ENCODE measurements at regions not wholly inside any gene's neighbourhood (a gene's known extent, or its start where the extent isn't known, plus 50 kb on each side); places are given as distances from the start of the nearest gene placed in this dataset.

DNA sequence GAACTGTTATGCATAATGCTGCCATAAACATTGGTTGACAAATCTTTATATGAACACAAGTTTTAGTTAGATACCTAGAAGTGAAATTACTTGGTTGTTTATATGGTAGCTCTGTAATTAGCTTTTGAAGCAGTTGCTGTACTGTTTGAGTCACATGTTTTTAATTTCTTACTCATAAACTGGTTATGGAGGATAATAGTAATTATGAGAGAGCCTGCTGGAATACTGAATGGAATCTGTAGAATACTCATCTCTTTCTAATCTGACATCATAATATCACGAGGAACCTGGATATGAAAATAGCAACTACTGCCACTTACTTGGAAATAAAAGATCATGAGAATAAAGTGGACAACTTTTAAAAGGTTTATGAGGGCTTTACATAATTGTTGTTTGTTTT is 509.2 kb downstream of the CETN3 start:
- Histone ChIP-seq H3K9me3 (ENCODE audit: control insufficient read depth, insufficient read depth, low read depth, low read length) (peaks cover under 1% of the 10 kb centered on the region; the same call in 1 of the 2 replicates), H3K27ac (ENCODE audit: low read length) (no peak overlapping the region), H3K4me1 (ENCODE audit: control insufficient read depth, insufficient read depth, low read length) (no peaks in the 10 kb centered on the region), H3K27me3 (ENCODE audit: control insufficient read depth, insufficient read depth, low read length) (no peaks in the 10 kb centered on the region), H3K4me3 (ENCODE audit: low read depth in 2 of 2, low read length in 2 of 2) (no peak overlapping the region), H3K36me3 (ENCODE audit: control insufficient read depth, insufficient read depth, low read length) (no peaks in the 10 kb centered on the region)
- DNase-seq (ENCODE audit: low read depth, low spot score) (no peak), ATAC-seq (no peak)
- no TSS peak for BruUV-seq (replicated peaks)
- intact Hi-C loops (cut with micrococcal nuclease; ENCODE audit: unreplicated experiment) (no loop called here), in situ Hi-C loops (cut with HindIII; ENCODE audit: low pct_unique_long_range_greater_than_20kb, low sequenced_read_pairs) (no loop called here)
- ChIA-PET CTCF (no interaction called here), POLR2A (no interaction called here)
- TF ChIP-seq, protein P1, sequence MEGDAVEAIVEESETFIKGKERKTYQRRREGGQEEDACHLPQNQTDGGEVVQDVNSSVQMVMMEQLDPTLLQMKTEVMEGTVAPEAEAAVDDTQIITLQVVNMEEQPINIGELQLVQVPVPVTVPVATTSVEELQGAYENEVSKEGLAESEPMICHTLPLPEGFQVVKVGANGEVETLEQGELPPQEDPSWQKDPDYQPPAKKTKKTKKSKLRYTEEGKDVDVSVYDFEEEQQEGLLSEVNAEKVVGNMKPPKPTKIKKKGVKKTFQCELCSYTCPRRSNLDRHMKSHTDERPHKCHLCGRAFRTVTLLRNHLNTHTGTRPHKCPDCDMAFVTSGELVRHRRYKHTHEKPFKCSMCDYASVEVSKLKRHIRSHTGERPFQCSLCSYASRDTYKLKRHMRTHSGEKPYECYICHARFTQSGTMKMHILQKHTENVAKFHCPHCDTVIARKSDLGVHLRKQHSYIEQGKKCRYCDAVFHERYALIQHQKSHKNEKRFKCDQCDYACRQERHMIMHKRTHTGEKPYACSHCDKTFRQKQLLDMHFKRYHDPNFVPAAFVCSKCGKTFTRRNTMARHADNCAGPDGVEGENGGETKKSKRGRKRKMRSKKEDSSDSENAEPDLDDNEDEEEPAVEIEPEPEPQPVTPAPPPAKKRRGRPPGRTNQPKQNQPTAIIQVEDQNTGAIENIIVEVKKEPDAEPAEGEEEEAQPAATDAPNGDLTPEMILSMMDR (IDR thresholded peaks at IDR 0.05) = no peak

DNA sequence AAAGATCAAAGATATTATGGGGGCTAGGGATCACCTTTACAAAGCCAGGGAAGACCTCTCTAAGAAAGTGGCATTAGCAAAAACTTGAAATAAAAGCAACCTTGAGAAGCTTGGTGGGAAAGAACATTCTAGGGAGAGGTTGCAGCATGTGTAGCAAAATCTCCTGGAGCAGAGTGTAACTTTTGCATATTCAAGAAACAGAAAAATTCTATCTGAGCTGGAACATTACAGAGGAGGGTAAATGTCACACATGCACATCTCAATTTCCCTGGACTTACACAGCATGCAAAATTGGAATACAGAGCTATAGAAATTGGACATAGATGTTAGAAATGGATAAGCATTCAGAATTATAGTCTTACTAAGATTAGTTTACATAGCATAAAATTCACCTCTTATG is 510.0 kb downstream of the CETN3 start:
- TF ChIP-seq TCF7L2 (IDR thresholded peaks at IDR 0.05; ENCODE audit: low read depth, low read length) (no peak), POLR2AphosphoS5 (IDR thresholded peaks at IDR 0.05; ENCODE audit: low read depth, low read length) (no peak), SIN3A (IDR thresholded peaks at IDR 0.05; ENCODE audit: borderline replicate concordance, insufficient read depth, low read depth, low read length) (no peak)
- TF ChIP-seq, protein P1 (IDR thresholded peaks at IDR 0.05) = no peak
- TF ChIP-seq, protein P2, sequence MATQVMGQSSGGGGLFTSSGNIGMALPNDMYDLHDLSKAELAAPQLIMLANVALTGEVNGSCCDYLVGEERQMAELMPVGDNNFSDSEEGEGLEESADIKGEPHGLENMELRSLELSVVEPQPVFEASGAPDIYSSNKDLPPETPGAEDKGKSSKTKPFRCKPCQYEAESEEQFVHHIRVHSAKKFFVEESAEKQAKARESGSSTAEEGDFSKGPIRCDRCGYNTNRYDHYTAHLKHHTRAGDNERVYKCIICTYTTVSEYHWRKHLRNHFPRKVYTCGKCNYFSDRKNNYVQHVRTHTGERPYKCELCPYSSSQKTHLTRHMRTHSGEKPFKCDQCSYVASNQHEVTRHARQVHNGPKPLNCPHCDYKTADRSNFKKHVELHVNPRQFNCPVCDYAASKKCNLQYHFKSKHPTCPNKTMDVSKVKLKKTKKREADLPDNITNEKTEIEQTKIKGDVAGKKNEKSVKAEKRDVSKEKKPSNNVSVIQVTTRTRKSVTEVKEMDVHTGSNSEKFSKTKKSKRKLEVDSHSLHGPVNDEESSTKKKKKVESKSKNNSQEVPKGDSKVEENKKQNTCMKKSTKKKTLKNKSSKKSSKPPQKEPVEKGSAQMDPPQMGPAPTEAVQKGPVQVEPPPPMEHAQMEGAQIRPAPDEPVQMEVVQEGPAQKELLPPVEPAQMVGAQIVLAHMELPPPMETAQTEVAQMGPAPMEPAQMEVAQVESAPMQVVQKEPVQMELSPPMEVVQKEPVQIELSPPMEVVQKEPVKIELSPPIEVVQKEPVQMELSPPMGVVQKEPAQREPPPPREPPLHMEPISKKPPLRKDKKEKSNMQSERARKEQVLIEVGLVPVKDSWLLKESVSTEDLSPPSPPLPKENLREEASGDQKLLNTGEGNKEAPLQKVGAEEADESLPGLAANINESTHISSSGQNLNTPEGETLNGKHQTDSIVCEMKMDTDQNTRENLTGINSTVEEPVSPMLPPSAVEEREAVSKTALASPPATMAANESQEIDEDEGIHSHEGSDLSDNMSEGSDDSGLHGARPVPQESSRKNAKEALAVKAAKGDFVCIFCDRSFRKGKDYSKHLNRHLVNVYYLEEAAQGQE (IDR thresholded peaks at IDR 0.05; ENCODE audit: insufficient read depth in 1 of 2, low read depth in 2 of 2, low read length in 1 of 2) = no peak
- H3K9me3 ChIP-seq (ENCODE audit: control insufficient read depth, insufficient read depth, low read depth, low read length) = peaks cover 6% of the 10 kb centered on the region; the same call in 1 of the 2 replicates
- no peaks in the 10 kb centered on the region for H3K36me3 ChIP-seq (ENCODE audit: control insufficient read depth, insufficient read depth, low read length)
- H3K4me3 ChIP-seq (ENCODE audit: low read depth in 2 of 2, low read length in 2 of 2) = no peak overlapping the region
- DNase-seq (ENCODE audit: low read depth, low spot score) = no peak
- H3K27me3 ChIP-seq (ENCODE audit: control insufficient read depth, insufficient read depth, low read length) = no peaks in the 10 kb centered on the region
- intact Hi-C loops (cut with micrococcal nuclease; ENCODE audit: unreplicated experiment) (no loop called here), in situ Hi-C loops (cut with HindIII; ENCODE audit: low pct_unique_long_range_greater_than_20kb, low sequenced_read_pairs) (no loop called here)
- POLR2A ChIA-PET = no interaction called here
- no peak overlapping the region for H3K27ac ChIP-seq (ENCODE audit: low read length)
- CTCF ChIA-PET = no interaction called here
- BruUV-seq (replicated peaks) = no TSS peak
- H3K4me1 ChIP-seq (ENCODE audit: control insufficient read depth, insufficient read depth, low read length) = no peaks in the 10 kb centered on the region
- ATAC-seq = no peak

DNA sequence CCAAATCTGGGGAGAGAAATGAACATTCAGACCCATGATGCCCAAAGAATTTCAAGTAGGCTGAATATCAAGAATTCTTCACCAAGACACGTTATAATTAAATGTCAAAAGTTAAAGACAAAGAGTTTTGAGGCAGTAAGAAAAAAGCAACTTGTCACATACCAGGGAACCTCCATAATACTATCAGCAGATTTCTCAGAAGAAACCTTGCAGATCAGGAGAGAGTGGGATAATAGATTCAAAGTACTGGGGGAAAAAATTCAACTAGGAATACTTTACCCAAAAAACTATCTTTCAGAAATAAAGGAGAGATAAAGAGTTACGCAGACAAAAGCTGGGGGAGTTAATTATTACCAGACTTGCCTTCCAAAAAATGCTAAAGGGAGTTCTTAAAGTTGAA is 516.0 kb downstream of the CETN3 start:
- no TSS peak for BruUV-seq (replicated peaks)
- in situ Hi-C loops (cut with HindIII; ENCODE audit: low pct_unique_long_range_greater_than_20kb, low sequenced_read_pairs) = no loop called here
- no peak for ATAC-seq

More for the DNA sequence above, 516.0 kb downstream of the CETN3 start:
- POLR2A ChIA-PET = no interaction called here
- Histone ChIP-seq H3K27ac (ENCODE audit: low read length) (no peak overlapping the region), H3K27me3 (ENCODE audit: control insufficient read depth, insufficient read depth, low read length) (no peaks in the 10 kb centered on the region), H3K4me3 (ENCODE audit: low read depth in 2 of 2, low read length in 2 of 2) (no peak overlapping the region), H3K36me3 (ENCODE audit: control insufficient read depth, insufficient read depth, low read length) (no peaks in the 10 kb centered on the region), H3K9me3 (ENCODE audit: control insufficient read depth, insufficient read depth, low read depth, low read length) (peaks cover 25% of the 10 kb centered on the region; the same call in 1 of the 2 replicates), H3K4me1 (ENCODE audit: control insufficient read depth, insufficient read depth, low read length) (no peaks in the 10 kb centered on the region)
- DNase-seq (ENCODE audit: low read depth, low spot score) = no peak
- TF ChIP-seq SIN3A (IDR thresholded peaks at IDR 0.05; ENCODE audit: borderline replicate concordance, insufficient read depth, low read depth, low read length) (no peak), TCF7L2 (IDR thresholded peaks at IDR 0.05; ENCODE audit: low read depth, low read length) (no peak), POLR2AphosphoS5 (IDR thresholded peaks at IDR 0.05; ENCODE audit: low read depth, low read length) (no peak)
- TF ChIP-seq, protein P2 (IDR thresholded peaks at IDR 0.05; ENCODE audit: insufficient read depth in 1 of 2, low read depth in 2 of 2, low read length in 1 of 2) = no peak
- TF ChIP-seq, protein P1 (IDR thresholded peaks at IDR 0.05) = no peak
- intact Hi-C loops (cut with micrococcal nuclease; ENCODE audit: unreplicated experiment) = no loop called here
- CTCF ChIA-PET = no interaction called here
